COLO829 (cell line): ENCODE measurements at regions not wholly inside any gene's neighbourhood (a gene's known extent, or its start where the extent isn't known, plus 50 kb on each side); places are given as distances from the start of the nearest gene placed in this dataset.
"Not testable (repeated sequence)": the region's sequence is repeated elsewhere in the genome, so short reads cannot be mapped to it uniquely, and the experiment has no call there.

ENCODE experiments used
- DNase-seq: peaks from one replicate; pipeline ENCODE4 v3.0.0; 2012; ENCODE audit warnings: low spot score

- no peak for DNase-seq
Measured at GRCh38 chr3:4149296-4149695, 153.9 kb upstream of the SETMAR start.

GRCh38 chr3:4150816-4151215 lies 152.4 kb upstream of the SETMAR start:
- DNase-seq, result no peak

GRCh38 chr3:4151859-4152258 lies 151.3 kb upstream of the SETMAR start:
- no peak for DNase-seq

GRCh38 chr3:4153771-4154170 lies 149.4 kb upstream of the SETMAR start:
- DNase-seq, result no peak

GRCh38 chr3:4158329-4158728 lies 144.8 kb upstream of the SETMAR start:
- no peak for DNase-seq

- no peak for DNase-seq
Measured at GRCh38 chr3:4162096-4162495, 141.1 kb upstream of the SETMAR start.

GRCh38 chr3:4163011-4163410 lies 140.2 kb upstream of the SETMAR start:
- DNase-seq, result no peak

GRCh38 chr3:4166540-4166939 lies 136.6 kb upstream of the SETMAR start:
- DNase-seq, result no peak

- DNase-seq, result not testable (repeated sequence)
Measured at GRCh38 chr3:4167230-4167629, 135.9 kb upstream of the SETMAR start.

GRCh38 chr3:4174791-4175190 lies 128.4 kb upstream of the SETMAR start:
- DNase-seq, result no peak

GRCh38 chr3:4191971-4192370 lies 111.2 kb upstream of the SETMAR start:
- DNase-seq, result no peak

- no peak for DNase-seq
Measured at GRCh38 chr3:4195006-4195405, 108.2 kb upstream of the SETMAR start.

GRCh38 chr3:4196506-4197147 lies 106.5 kb upstream of the SETMAR start:
- no peak for DNase-seq

- DNase-seq, result no peak
Measured at GRCh38 chr3:4197670-4198069, 105.5 kb upstream of the SETMAR start.

GRCh38 chr3:4198491-4198890 lies 104.7 kb upstream of the SETMAR start:
- DNase-seq, result no peak

- not testable (repeated sequence) for DNase-seq
Measured at GRCh38 chr3:4204776-4205175, 98.4 kb upstream of the SETMAR start.

GRCh38 chr3:4207672-4208071 lies 95.5 kb upstream of the SETMAR start:
- DNase-seq, result no peak

- no peak for DNase-seq
Measured at GRCh38 chr3:4208556-4208955, 94.6 kb upstream of the SETMAR start.

GRCh38 chr3:4211610-4212009 lies 91.6 kb upstream of the SETMAR start:
- DNase-seq, result no peak

GRCh38 chr3:4213420-4213819 lies 89.7 kb upstream of the SETMAR start:
- DNase-seq, result not testable (repeated sequence)

- not testable (repeated sequence) for DNase-seq
Measured at GRCh38 chr3:4216974-4217373, 86.2 kb upstream of the SETMAR start.

- DNase-seq, result no peak
Measured at GRCh38 chr3:4218456-4219226, 84.5 kb upstream of the SETMAR start.

- no peak for DNase-seq
Measured at GRCh38 chr3:4219227-4219568, 84.0 kb upstream of the SETMAR start.

GRCh38 chr3:4220065-4220464 lies 83.1 kb upstream of the SETMAR start:
- no peak for DNase-seq
